Keratinocyte (primary cell): ENCODE measurements at regions not wholly inside any gene's neighbourhood (a gene's known extent, or its start where the extent isn't known, plus 50 kb on each side); places are given as distances from the start of the nearest gene placed in this dataset.

Source experiments
- DNase-seq: peaks from one replicate; pipeline ENCODE4 v3.0.0-alpha.2; 2011; ENCODE audit warnings: low read depth, missing footprints, low spot score
- FAIRE-seq: peaks from 2 replicates; lab custom pipeline; 2011; peaks lifted over from hg19 to GRCh38; lab: Jason Lieb, UNC
- H2AFZ ChIP-seq: 2 replicates; pipeline ENCODE4 v1.6.0; 2012; ENCODE audit warnings: low read length, control low read depth, inconsistent platforms; ENCODE audit not compliant: control insufficient read depth
- H3K27ac ChIP-seq: 2 replicates; pipeline ENCODE4 v1.5.1; 2011; ENCODE audit warnings: low read length; ENCODE audit not compliant: control insufficient read depth, insufficient read depth
- H3K27me3 ChIP-seq: 3 replicates; pipeline ENCODE4 v1.6.0; 2011; ENCODE audit warnings: low read length; ENCODE audit not compliant: control insufficient read depth, insufficient read depth; ENCODE audit errors: extremely low read depth
- H3K36me3 ChIP-seq, 2 experiments: 2 replicates in 1 of 2; 3 replicates in 1 of 2; pipeline ENCODE4 v1.5.1; 2011; ENCODE audit warnings: low read length in 2 of 2, mild to moderate bottlenecking in 1 of 2; ENCODE audit not compliant: control insufficient read depth in 2 of 2, insufficient read depth in 2 of 2; ENCODE audit errors: extremely low read depth in 1 of 2
- H3K4me1 ChIP-seq: 3 replicates; pipeline ENCODE4 v1.5.1; 2011; ENCODE audit warnings: low read length; ENCODE audit not compliant: control insufficient read depth, insufficient read depth; ENCODE audit errors: extremely low read depth
- H3K4me2 ChIP-seq: 3 replicates; pipeline ENCODE4 v1.6.0; 2011; ENCODE audit warnings: low read depth, low read length; ENCODE audit not compliant: control insufficient read depth, insufficient read depth; ENCODE audit errors: extremely low read depth
- H3K4me3 ChIP-seq, 3 experiments: fragments of 200-600 bp in 1 of 3; sonication (generic) in 1 of 3; 2 replicates in 2 of 3; 3 replicates in 1 of 3; pipeline ENCODE4 v1.5.1; 2011 to 2016; ENCODE audit warnings: low read length in 3 of 3, mild to moderate bottlenecking in 3 of 3, control low read depth in 2 of 3, inconsistent platforms in 1 of 3, low read depth in 1 of 3, mixed read lengths in 1 of 3, mixed run types in 1 of 3, moderate library complexity in 1 of 3; ENCODE audit not compliant: control insufficient read depth in 2 of 3, insufficient read depth in 2 of 3; ENCODE audit errors: extremely low read depth in 1 of 3
- H3K79me2 ChIP-seq: 2 replicates; pipeline ENCODE4 v1.6.0; 2012; ENCODE audit warnings: low read length; ENCODE audit not compliant: control insufficient read depth, insufficient read depth
- H3K9ac ChIP-seq: 3 replicates; pipeline ENCODE4 v1.6.0; 2011; ENCODE audit warnings: low read length; ENCODE audit not compliant: control insufficient read depth, insufficient read depth; ENCODE audit errors: extremely low read depth
- H3K9me1 ChIP-seq: 3 replicates; pipeline ENCODE4 v1.6.0; 2011; ENCODE audit warnings: low read length; ENCODE audit not compliant: control insufficient read depth, insufficient read depth; ENCODE audit errors: extremely low read depth
- H3K9me3 ChIP-seq: 2 replicates; pipeline ENCODE4 v1.5.1; 2012; ENCODE audit warnings: low read depth, low read length; ENCODE audit not compliant: control insufficient read depth
- H4K20me1 ChIP-seq: 3 replicates; pipeline ENCODE4 v1.6.0; 2011; ENCODE audit warnings: low read length; ENCODE audit not compliant: control insufficient read depth, insufficient read depth; ENCODE audit errors: extremely low read depth
- EZH2 ChIP-seq: IDR thresholded peaks from one replicate; pipeline ENCODE4 v1.6.1; 2012; ENCODE audit warnings: inconsistent platforms, mild to moderate bottlenecking, low read length, moderate library complexity
- dilution Hi-C: fragments of 300-500 bp; cut with MboI; formaldehyde crosslinking; loops from one replicate; pipeline ENCODE4 v1.7.0; 2020; ENCODE audit warnings: low sequenced_read_pairs; ENCODE audit not compliant: extremely low pct_ligation_motif_present
- TF ChIP-seq, protein P1 (sequence below), 3 experiments: IDR thresholded peaks in 1 of 3; conservative IDR thresholded peaks in 1 of 3; optimal IDR thresholded peaks in 1 of 3; 2 replicates in 2 of 3; 3 replicates in 1 of 3; pipeline versions ENCODE3 to v1.5.1; 2011; ENCODE audit warnings: low read length in 3 of 3, mild to moderate bottlenecking in 3 of 3, moderate library complexity in 2 of 3, control low read depth in 1 of 3, inconsistent platforms in 1 of 3; ENCODE audit not compliant: insufficient read depth in 2 of 3; ENCODE audit errors: extremely low read depth in 1 of 3

DNA sequence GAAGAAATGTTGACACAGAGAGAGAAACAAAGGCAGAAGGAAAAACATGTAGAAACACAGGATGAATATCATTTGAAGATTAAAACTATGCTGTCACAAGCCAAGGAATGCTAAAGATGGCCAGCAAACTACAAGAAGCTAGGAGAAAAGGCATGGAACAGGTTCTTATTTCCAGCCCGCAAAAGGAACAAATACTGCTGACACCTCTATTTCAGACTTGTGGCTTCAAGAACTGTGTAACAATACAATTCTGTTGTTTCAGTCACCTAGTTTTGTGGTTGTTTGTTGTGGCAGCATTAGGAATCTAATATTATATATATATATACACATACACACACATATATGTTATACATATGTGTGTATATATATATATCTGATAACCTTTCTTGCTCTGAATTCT is 1543.9 kb downstream of the KCNT2 start:
- no peak for DNase-seq
- H4K20me1 ChIP-seq, result no peaks in the 10 kb centered on the region
- no peaks in the 10 kb centered on the region for H3K27me3 ChIP-seq
- no peaks in the 10 kb centered on the region for H3K79me2 ChIP-seq
- no peaks in the 10 kb centered on the region for H3K36me3 ChIP-seq
- dilution Hi-C loops, result no loop called here
- FAIRE-seq, result no peak
- H3K4me3 ChIP-seq, result no peak overlapping the region
- H2AFZ ChIP-seq, result no peak overlapping the region
- H3K9me3 ChIP-seq, result no peaks in the 10 kb centered on the region
- no peak overlapping the region for H3K4me2 ChIP-seq
- no peaks in the 10 kb centered on the region for H3K4me1 ChIP-seq
- no peak overlapping the region for H3K9ac ChIP-seq
- TF ChIP-seq, protein P1, sequence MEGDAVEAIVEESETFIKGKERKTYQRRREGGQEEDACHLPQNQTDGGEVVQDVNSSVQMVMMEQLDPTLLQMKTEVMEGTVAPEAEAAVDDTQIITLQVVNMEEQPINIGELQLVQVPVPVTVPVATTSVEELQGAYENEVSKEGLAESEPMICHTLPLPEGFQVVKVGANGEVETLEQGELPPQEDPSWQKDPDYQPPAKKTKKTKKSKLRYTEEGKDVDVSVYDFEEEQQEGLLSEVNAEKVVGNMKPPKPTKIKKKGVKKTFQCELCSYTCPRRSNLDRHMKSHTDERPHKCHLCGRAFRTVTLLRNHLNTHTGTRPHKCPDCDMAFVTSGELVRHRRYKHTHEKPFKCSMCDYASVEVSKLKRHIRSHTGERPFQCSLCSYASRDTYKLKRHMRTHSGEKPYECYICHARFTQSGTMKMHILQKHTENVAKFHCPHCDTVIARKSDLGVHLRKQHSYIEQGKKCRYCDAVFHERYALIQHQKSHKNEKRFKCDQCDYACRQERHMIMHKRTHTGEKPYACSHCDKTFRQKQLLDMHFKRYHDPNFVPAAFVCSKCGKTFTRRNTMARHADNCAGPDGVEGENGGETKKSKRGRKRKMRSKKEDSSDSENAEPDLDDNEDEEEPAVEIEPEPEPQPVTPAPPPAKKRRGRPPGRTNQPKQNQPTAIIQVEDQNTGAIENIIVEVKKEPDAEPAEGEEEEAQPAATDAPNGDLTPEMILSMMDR (optimal IDR thresholded peaks at IDR 0.05 in 1 of 3, IDR thresholded peaks at IDR 0.05 in 1 of 3, conservative IDR thresholded peaks at IDR 0.05 in 1 of 3; ENCODE audit: extremely low read depth in 1 of 3, insufficient read depth in 2 of 3, low read length in 3 of 3), result no peak
- no peak for TF ChIP-seq EZH2
- no peak overlapping the region for H3K27ac ChIP-seq
- H3K9me1 ChIP-seq, result no peaks in the 10 kb centered on the region

DNA sequence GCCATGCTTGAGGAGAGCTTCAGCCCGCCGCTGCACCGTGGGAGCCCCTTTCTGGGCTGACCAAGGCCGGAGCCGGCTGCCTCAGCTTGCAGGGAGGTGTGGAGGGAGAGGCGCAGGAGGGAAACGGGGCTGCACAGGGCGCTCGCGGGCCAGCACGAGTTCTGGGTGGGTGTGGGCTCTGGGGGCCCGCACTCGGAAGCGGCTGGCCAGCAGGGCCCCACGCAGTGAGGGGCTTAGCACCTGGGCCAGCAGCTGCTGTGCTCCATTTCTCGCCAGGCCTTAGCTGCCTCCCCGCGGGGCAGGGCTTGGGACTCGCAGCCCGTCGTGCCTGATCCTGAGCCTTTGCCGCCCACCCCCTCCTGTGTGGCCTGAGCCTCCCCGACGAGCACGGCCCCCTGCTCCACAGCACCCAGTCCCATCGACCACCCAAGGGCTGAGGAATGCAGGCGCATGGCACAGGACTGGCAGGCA is 1554.0 kb downstream of the KCNT2 start:
- FAIRE-seq, result no peak
- dilution Hi-C loops, result no loop called here
- no peak overlapping the region for H2AFZ ChIP-seq

More for the DNA sequence above, 1554.0 kb downstream of the KCNT2 start:
- H3K4me3 ChIP-seq, result no peak overlapping the region
- H3K4me1 ChIP-seq, result no peaks in the 10 kb centered on the region
- H3K4me2 ChIP-seq, result no peak overlapping the region
- no peaks in the 10 kb centered on the region for H3K36me3 ChIP-seq
- DNase-seq, result no peak
- no peak overlapping the region for H3K9ac ChIP-seq
- no peaks in the 10 kb centered on the region for H3K79me2 ChIP-seq
- no peaks in the 10 kb centered on the region for H4K20me1 ChIP-seq
- H3K9me3 ChIP-seq, result no peaks in the 10 kb centered on the region
- no peaks in the 10 kb centered on the region for H3K9me1 ChIP-seq
- H3K27me3 ChIP-seq, result no peaks in the 10 kb centered on the region
- TF ChIP-seq, protein P1 (optimal IDR thresholded peaks at IDR 0.05 in 1 of 3, IDR thresholded peaks at IDR 0.05 in 1 of 3, conservative IDR thresholded peaks at IDR 0.05 in 1 of 3; ENCODE audit: extremely low read depth in 1 of 3, insufficient read depth in 2 of 3, low read length in 3 of 3), result no peak
- no peak for TF ChIP-seq EZH2
- H3K27ac ChIP-seq, result no peak overlapping the region
